Parathyroid adenoma (tissue), 2 donors: ENCODE measurements at regions not wholly inside any gene's neighbourhood (a gene's known extent, or its start where the extent isn't known, plus 50 kb on each side); places are given as distances from the start of the nearest gene placed in this dataset.
"Not testable (repeated sequence)": the region's sequence is repeated elsewhere in the genome, so short reads cannot be mapped to it uniquely, and the experiment has no call there.

Source experiments
- H2AFZ ChIP-seq: fragments of 300-600 bp; sonication (generic); one replicate; pipeline ENCODE4 v1.7.0; 2017; ENCODE audit warnings: antibody characterized with exemption, mild to moderate bottlenecking
- H3K27ac ChIP-seq: fragments of 300-600 bp; sonication (generic); one replicate; pipeline ENCODE4 v1.7.0; 2017
- H3K27me3 ChIP-seq: fragments of 300-600 bp; sonication (generic); one replicate; pipeline ENCODE4 v1.7.0; 2017; ENCODE audit warnings: low read length; ENCODE audit not compliant: control insufficient read depth, insufficient read depth
- H3K36me3 ChIP-seq: fragments of 300-600 bp; sonication (generic); one replicate; pipeline ENCODE4 v1.7.0; 2017; ENCODE audit warnings: low read length; ENCODE audit not compliant: control insufficient read depth, insufficient read depth
- H3K4me1 ChIP-seq: fragments of 300-600 bp; sonication (generic); one replicate; pipeline ENCODE4 v1.7.0; 2017; ENCODE audit warnings: control low read depth
- H3K4me2 ChIP-seq: fragments of 300-600 bp; sonication (generic); one replicate; pipeline ENCODE4 v1.7.0; 2017; ENCODE audit warnings: low read length
- H3K4me3 ChIP-seq: fragments of 300-600 bp; sonication (generic); one replicate; pipeline ENCODE4 v1.7.0; 2017; ENCODE audit warnings: low read depth, low read length
- H3K79me2 ChIP-seq: fragments of 300-600 bp; sonication (generic); one replicate; pipeline ENCODE4 v1.7.0; 2017; ENCODE audit warnings: control low read depth
- H3K9ac ChIP-seq: fragments of 300-600 bp; sonication (generic); one replicate; pipeline ENCODE4 v1.7.0; 2017; ENCODE audit warnings: mild to moderate bottlenecking
- H3K9me3 ChIP-seq: fragments of 300-600 bp; sonication (generic); one replicate; pipeline ENCODE4 v1.7.0; 2017; ENCODE audit warnings: low read length; ENCODE audit not compliant: control insufficient read depth
- TF ChIP-seq, protein P1 (sequence below): fragments of 300-600 bp; sonication (generic); IDR thresholded peaks from one replicate; pipeline ENCODE4 v1.7.0; 2017; ENCODE audit warnings: antibody characterized with exemption, mild to moderate bottlenecking
- donor health status: primary hyperparathyroidism.

DNA sequence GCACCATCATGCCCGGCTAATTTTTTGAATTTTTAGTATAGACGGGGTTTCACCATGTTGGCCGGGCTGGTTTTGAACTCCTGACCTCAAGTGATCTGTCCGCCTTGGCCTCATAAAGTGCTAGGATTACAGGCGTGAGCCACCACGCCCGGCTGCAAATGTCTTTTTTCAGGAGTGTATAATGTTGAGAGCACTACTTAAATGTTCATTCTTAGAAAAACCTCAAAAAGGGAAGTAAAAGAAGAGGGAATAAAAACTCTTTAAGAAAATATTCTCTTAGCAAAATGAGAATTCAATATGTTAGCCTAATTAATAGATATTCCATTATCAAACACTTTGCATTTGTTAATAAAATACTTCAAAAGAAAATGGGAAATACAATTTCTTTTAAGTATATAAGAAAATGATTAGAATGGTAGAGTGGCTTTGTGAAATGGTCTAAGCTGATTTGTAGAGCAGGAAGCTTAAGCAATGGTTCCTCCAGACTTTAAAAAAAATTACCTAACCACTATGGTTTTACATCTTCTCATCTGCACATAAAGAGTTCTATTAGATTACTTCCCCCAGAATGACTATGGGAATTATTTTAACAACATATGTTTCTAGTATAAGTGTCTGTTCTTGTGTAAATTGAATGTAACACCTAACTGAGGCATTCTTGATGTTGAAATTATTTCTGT, 226.7 kb upstream of the ALCAM start:
- Histone ChIP-seq H3K9me3 (no peaks in the 10 kb centered on the region), H2AFZ (no peak overlapping the region), H3K4me2 (no peak overlapping the region), H3K27me3 (no peaks in the 10 kb centered on the region), H3K27ac (no peak overlapping the region), H3K79me2 (no peaks in the 10 kb centered on the region), H3K36me3 (no peaks in the 10 kb centered on the region), H3K9ac (no peak overlapping the region), H3K4me1 (no peaks in the 10 kb centered on the region), H3K4me3 (no peak overlapping the region)
- TF ChIP-seq, protein P1, sequence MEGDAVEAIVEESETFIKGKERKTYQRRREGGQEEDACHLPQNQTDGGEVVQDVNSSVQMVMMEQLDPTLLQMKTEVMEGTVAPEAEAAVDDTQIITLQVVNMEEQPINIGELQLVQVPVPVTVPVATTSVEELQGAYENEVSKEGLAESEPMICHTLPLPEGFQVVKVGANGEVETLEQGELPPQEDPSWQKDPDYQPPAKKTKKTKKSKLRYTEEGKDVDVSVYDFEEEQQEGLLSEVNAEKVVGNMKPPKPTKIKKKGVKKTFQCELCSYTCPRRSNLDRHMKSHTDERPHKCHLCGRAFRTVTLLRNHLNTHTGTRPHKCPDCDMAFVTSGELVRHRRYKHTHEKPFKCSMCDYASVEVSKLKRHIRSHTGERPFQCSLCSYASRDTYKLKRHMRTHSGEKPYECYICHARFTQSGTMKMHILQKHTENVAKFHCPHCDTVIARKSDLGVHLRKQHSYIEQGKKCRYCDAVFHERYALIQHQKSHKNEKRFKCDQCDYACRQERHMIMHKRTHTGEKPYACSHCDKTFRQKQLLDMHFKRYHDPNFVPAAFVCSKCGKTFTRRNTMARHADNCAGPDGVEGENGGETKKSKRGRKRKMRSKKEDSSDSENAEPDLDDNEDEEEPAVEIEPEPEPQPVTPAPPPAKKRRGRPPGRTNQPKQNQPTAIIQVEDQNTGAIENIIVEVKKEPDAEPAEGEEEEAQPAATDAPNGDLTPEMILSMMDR = no peak

DNA sequence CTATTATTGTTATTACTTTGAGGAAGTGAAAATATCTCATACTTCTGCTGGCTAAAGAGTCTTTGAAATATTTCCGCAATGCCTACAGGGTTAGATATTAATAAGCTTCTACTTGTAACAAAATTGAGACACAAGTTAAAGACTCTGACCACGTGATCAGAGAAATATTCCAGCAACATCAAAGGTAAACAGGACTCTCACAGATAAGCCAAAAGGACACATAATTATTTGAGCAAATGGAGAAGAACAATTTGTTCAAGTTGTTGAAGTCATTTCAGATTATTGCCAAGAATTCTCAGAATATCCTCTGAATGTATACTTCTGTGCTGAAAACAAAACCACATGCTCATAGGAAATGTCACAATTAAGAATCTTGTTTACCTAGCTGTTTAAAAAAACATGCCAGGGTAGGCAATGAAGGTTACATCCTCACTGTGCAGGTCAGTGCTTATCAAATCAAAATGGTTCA, 225.8 kb upstream of the ALCAM start:
- no peak overlapping the region for H3K4me3 ChIP-seq
- no peak overlapping the region for H3K9ac ChIP-seq
- H3K4me2 ChIP-seq = peak overlapping the region; percentile 17
- no peaks in the 10 kb centered on the region for H3K27me3 ChIP-seq
- TF ChIP-seq, protein P1 = no peak
- H3K9me3 ChIP-seq = no peaks in the 10 kb centered on the region
- H3K79me2 ChIP-seq = no peaks in the 10 kb centered on the region
- H2AFZ ChIP-seq = peak overlapping the region; percentile 5
- H3K36me3 ChIP-seq = no peaks in the 10 kb centered on the region
- H3K4me1 ChIP-seq = no peaks in the 10 kb centered on the region
- no peak overlapping the region for H3K27ac ChIP-seq

DNA sequence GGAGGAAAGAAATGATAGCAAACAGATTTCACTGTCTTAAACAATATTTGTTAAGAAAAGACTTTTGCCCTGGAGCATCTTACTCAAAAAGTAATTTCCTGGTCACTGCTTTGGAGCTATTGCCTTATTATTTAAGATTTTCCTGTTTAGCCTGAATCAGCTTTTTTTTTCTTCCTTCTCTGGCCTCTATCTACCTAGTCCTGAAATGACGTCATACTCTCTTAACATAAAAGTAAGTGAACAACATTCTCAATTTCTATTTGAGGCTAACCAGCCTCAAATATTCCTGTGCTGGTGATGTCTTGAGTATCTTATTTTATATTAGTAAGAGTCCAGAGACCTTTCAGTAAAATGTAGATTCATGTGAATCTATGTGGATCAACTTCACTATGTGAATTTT, 221.9 kb upstream of the ALCAM start:
- H3K9me3 ChIP-seq = no peaks in the 10 kb centered on the region
- H3K27me3 ChIP-seq = no peaks in the 10 kb centered on the region

DNA sequence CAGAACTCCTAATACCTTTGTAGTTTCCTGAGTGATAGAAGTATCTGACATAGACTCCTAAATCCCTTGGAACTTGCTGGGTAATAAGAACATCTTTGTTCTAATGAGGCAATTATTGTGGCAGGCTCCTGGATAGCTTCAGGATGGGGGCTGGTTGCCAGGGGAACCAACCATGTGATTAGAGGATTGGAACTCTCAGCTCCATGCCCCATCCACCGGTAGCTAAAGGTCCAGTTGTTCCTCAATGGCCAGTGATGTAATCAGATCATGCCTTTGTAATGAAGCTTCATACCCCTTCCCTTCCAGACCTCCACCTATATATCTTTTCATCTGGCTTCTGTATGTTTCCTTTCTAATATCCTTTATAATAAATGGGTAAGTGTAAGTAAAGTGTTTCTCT, 221.2 kb upstream of the ALCAM start:
- Histone ChIP-seq H3K9me3 (no peaks in the 10 kb centered on the region), H3K27me3 (no peaks in the 10 kb centered on the region), H3K4me2 (no peak overlapping the region), H3K79me2 (no peaks in the 10 kb centered on the region), H3K4me1 (no peaks in the 10 kb centered on the region), H3K9ac (no peak overlapping the region), H2AFZ (no peak overlapping the region), H3K4me3 (no peak overlapping the region), H3K27ac (no peak overlapping the region), H3K36me3 (no peaks in the 10 kb centered on the region)
- TF ChIP-seq, protein P1 = no peak

More for the DNA sequence above, 221.9 kb upstream of the ALCAM start:
- Histone ChIP-seq H3K4me2 (no peak overlapping the region), H3K9ac (no peak overlapping the region), H3K4me1 (no peaks in the 10 kb centered on the region), H3K4me3 (no peak overlapping the region), H2AFZ (no peak overlapping the region), H3K79me2 (no peaks in the 10 kb centered on the region), H3K36me3 (no peaks in the 10 kb centered on the region), H3K27ac (no peak overlapping the region)
- TF ChIP-seq, protein P1 = no peak

DNA sequence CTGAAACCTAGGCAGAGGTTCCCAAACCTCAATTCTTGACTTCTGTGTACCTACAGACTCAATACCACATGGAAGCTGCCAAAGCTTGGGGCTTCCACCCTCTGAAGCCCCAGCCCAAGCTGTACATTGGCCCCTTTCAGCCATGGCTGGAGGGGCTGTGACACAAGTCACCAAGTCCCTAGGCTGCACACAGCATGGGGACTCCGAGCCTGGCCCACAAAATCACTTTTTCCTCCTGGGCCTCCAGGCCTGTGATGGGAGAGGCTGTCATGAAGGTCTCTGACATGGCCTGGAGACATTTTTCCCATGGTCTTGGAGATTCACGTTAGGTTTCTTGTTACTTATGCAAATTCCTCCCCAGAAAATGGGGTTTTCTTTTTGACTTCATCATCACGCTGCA, 217.5 kb upstream of the ALCAM start:
- not testable (repeated sequence) for H3K4me1 ChIP-seq, H3K27me3 ChIP-seq, H3K27ac ChIP-seq, H2AFZ ChIP-seq, H3K9me3 ChIP-seq, H3K9ac ChIP-seq, H3K4me3 ChIP-seq, H3K4me2 ChIP-seq, H3K36me3 ChIP-seq, H3K79me2 ChIP-seq
